SU-DHL-6 (cell line): ENCODE measurements at regions not wholly inside any gene's neighbourhood (a gene's known extent, or its start where the extent isn't known, plus 50 kb on each side); places are given as distances from the start of the nearest gene placed in this dataset.

Experiments used
- H2AFZ ChIP-seq: fragments of 200-600 bp; sonication (generic); 2 replicates; pipeline ENCODE4 v1.6.1; 2014; ENCODE audit warnings: low read depth, mild to moderate bottlenecking, moderate library complexity, mixed read lengths, antibody characterized with exemption, low read length; ENCODE audit not compliant: severe bottlenecking
- H3F3A ChIP-seq: fragments of 200-600 bp; shearing (Covaris generic); 2 replicates; pipeline ENCODE4 v1.6.0; 2016; ENCODE audit warnings: antibody characterized with exemption, mild to moderate bottlenecking; ENCODE audit not compliant: insufficient read depth
- H3K27ac ChIP-seq: fragments of 200-600 bp; sonication (generic); 2 replicates; pipeline ENCODE4 v1.5.1; 2016; ENCODE audit warnings: low read depth, mild to moderate bottlenecking, low read length, moderate library complexity, mixed read lengths
- H3K27me3 ChIP-seq: fragments of 200-600 bp; sonication (generic), shearing (Covaris generic); 2 replicates; pipeline ENCODE4 v1.6.0; 2014; ENCODE audit warnings: mild to moderate bottlenecking, low read length
- H3K36me3 ChIP-seq: fragments of 200-600 bp; sonication (generic); 2 replicates; pipeline ENCODE4 v1.6.1; 2014; ENCODE audit warnings: mild to moderate bottlenecking, low read length, mixed read lengths
- H3K4me2 ChIP-seq: fragments of 300-600, 200-600 bp; shearing (Covaris generic), sonication (generic); 2 replicates; pipeline ENCODE4 v1.6.0; 2014; ENCODE audit warnings: low read length, low read depth, mild to moderate bottlenecking; ENCODE audit not compliant: poor library complexity, severe bottlenecking
- H3K4me3 ChIP-seq: fragments of 200-600 bp; sonication (generic); 2 replicates; pipeline ENCODE4 v1.5.1; 2014; ENCODE audit warnings: antibody characterized with exemption, low read length, mild to moderate bottlenecking, mixed read lengths; ENCODE audit not compliant: insufficient read depth, poor library complexity, severe bottlenecking
- H3K79me2 ChIP-seq: fragments of 200-600 bp; sonication (generic); 2 replicates; pipeline ENCODE4 v1.6.1; 2014; ENCODE audit warnings: mild to moderate bottlenecking, low read length, moderate library complexity; ENCODE audit not compliant: insufficient read depth
- H3K9ac ChIP-seq: fragments of 200-600 bp; sonication (generic); 2 replicates; pipeline ENCODE4 v1.7.0; 2014; ENCODE audit warnings: mild to moderate bottlenecking, low read length
- H3K9me2 ChIP-seq: fragments of 200-600 bp; sonication (generic); replicated peaks from 2 replicates; pipeline ENCODE4 v1.6.1; 2014; ENCODE audit warnings: low read length; ENCODE audit not compliant: insufficient read depth
- H3K9me3 ChIP-seq: fragments of 200-600 bp; sonication (generic); 2 replicates; pipeline ENCODE4 v1.6.1; 2014; ENCODE audit warnings: low read length, mixed read lengths; ENCODE audit not compliant: insufficient read depth
- H4K20me1 ChIP-seq: fragments of 200-600 bp; sonication (generic); 2 replicates; pipeline ENCODE4 v1.6.1; 2014; ENCODE audit warnings: low read depth, mild to moderate bottlenecking, antibody characterized with exemption, low read length, moderate library complexity, mixed read lengths
- CTCF ChIP-seq: fragments of 200-600 bp; sonication (generic); IDR thresholded peaks from one replicate; pipeline ENCODE4 v1.5.1; 2017; ENCODE audit warnings: antibody characterized with exemption, mild to moderate bottlenecking, low read length, moderate library complexity; ENCODE audit not compliant: insufficient read depth, poor library complexity, severe bottlenecking
- EZH2phosphoT487 ChIP-seq: fragments of 200-600 bp; sonication (generic), shearing (Covaris generic); conservative IDR thresholded peaks from 2 replicates; pipeline ENCODE4 v1.6.1; 2018; ENCODE audit warnings: mild to moderate bottlenecking, antibody characterized with exemption, low read length, moderate library complexity, mixed read lengths

DNA sequence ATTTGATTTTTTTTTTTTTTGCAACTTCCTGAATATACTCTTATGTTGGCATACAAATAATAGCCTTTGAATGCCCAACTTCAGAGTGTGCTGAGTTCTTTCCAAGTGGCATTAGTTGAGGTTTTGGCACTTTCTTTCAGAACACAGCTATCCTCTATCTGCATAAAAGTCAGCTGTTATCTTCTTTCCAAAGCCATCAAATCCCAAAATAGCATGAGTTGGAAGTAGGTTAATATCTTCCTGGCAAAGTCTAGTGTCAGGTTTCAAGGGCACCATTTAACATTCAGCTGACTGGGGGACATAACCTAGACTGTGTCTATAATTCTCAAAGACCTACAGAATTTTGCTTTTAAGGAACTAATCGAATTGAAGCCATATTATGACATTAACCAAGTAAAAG, 223.9 kb downstream of the PLPP3 start:
- Histone ChIP-seq H3K4me2 (no peak overlapping the region), H3K27me3 (no peaks in the 10 kb centered on the region), H3K9me2 (no peaks in the 10 kb centered on the region), H3K9ac (no peak overlapping the region), H2AFZ (no peak overlapping the region), H3K9me3 (no peaks in the 10 kb centered on the region), H3K36me3 (no peaks in the 10 kb centered on the region), H3F3A (no peaks in the 10 kb centered on the region), H3K27ac (no peak overlapping the region), H4K20me1 (no peaks in the 10 kb centered on the region), H3K79me2 (no peaks in the 10 kb centered on the region), H3K4me3 (no peak overlapping the region)
- TF ChIP-seq EZH2phosphoT487 (no peak), CTCF (no peak)

GRCh38 chr1:56345831-56346230, 233.5 kb downstream of the PLPP3 start:
- Histone ChIP-seq H2AFZ (no peak overlapping the region), H3K36me3 (no peaks in the 10 kb centered on the region), H4K20me1 (no peaks in the 10 kb centered on the region), H3K9me2 (no peaks in the 10 kb centered on the region; the same call in 1 of the 2 replicates), H3K4me2 (no peak overlapping the region), H3K9me3 (no peaks in the 10 kb centered on the region), H3K4me3 (no peak overlapping the region), H3F3A (no peaks in the 10 kb centered on the region), H3K27me3 (no peaks in the 10 kb centered on the region), H3K79me2 (no peaks in the 10 kb centered on the region), H3K27ac (no peak overlapping the region), H3K9ac (no peak overlapping the region)
- no peak for TF ChIP-seq EZH2phosphoT487
- TF ChIP-seq CTCF: no peak

- Histone ChIP-seq H3K9me2 (no peaks in the 10 kb centered on the region; the same call in 1 of the 2 replicates), H3F3A (no peaks in the 10 kb centered on the region), H3K79me2 (no peaks in the 10 kb centered on the region), H3K27me3 (no peaks in the 10 kb centered on the region), H3K27ac (no peak overlapping the region), H3K9me3 (no peaks in the 10 kb centered on the region), H3K4me2 (no peak overlapping the region), H2AFZ (no peak overlapping the region), H4K20me1 (no peaks in the 10 kb centered on the region), H3K9ac (no peak overlapping the region), H3K4me3 (no peak overlapping the region), H3K36me3 (no peaks in the 10 kb centered on the region)
- TF ChIP-seq EZH2phosphoT487: no peak
These were observed 238.4 kb downstream of the PLPP3 start for GRCh38 chr1:56340977-56341376.

DNA sequence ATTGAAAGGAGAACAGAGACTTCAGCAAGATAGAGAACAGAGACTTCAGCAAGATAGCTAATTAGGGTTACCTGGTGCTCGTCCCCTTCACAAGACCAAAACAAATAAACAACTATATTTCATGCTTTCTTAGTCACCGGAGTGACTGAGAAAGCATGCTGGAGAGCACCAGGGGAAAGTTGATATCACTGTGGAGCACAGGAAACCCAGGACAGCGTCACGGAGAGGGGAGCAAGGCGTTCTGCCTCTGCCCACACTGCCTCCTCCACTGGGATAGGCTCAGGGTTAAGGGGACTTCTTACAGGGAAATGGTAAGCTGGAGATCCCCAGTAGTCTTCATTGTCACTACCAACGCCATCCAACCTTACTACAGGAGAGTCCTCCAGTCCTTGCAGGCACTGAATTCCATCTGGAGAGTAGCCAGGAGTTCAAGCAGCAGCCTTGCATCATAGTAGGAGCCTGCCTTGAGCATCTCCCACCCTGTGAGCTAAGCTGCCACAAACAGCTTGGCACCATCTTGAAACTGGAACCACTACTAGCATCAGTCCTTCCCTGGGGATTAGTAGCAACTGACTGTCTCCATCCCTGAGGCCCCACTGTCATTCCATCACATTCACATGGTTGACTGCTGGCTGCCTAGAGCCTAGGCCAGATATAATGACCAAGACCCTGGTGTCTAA, 239.4 kb downstream of the PLPP3 start:
- Histone ChIP-seq H3K36me3 (no peaks in the 10 kb centered on the region), H3K79me2 (no peaks in the 10 kb centered on the region), H3K27me3 (no peaks in the 10 kb centered on the region), H3K9me3 (no peaks in the 10 kb centered on the region), H3K27ac (no peak overlapping the region), H3K9ac (no peak overlapping the region), H3F3A (no peaks in the 10 kb centered on the region), H2AFZ (no peak overlapping the region), H3K4me3 (no peak overlapping the region), H3K9me2 (no peaks in the 10 kb centered on the region; the same call in 1 of the 2 replicates), H4K20me1 (no peaks in the 10 kb centered on the region), H3K4me2 (no peak overlapping the region)
- TF ChIP-seq CTCF (no peak), EZH2phosphoT487 (no peak)
